Aorta (tissue), 5 donors: ENCODE measurements at regions not wholly inside any gene's neighbourhood (a gene's known extent, or its start where the extent isn't known, plus 50 kb on each side); places are given as distances from the start of the nearest gene placed in this dataset.

Experiments used
- ATAC-seq: fragments of 200-7000 bp; cut with Tn5 transposase; one replicate; pipeline ENCODE4 v1.9.1; 2022; ENCODE audit warnings: moderate library complexity; ENCODE audit not compliant: low FRiP score
- DNase-seq, 2 donors: peaks; one replicate each; pipeline ENCODE4 v3.0.0-alpha.2; 2020
- H3K27ac ChIP-seq, 2 donors: one replicate each; pipeline ENCODE4 v1.5.1; 2013; ENCODE audit warnings: low read length in 2 of 2, mild to moderate bottlenecking in 2 of 2, moderate library complexity in 2 of 2, control low read depth in 1 of 2, inconsistent platforms in 1 of 2, low read depth in 1 of 2
- H3K27me3 ChIP-seq, 2 donors: one replicate each; pipeline ENCODE4 v1.6.1; 2013; ENCODE audit warnings: control low read depth in 1 of 2, low read length in 1 of 2, mild to moderate bottlenecking in 1 of 2, moderate library complexity in 1 of 2; ENCODE audit not compliant: insufficient read depth in 2 of 2, control insufficient read depth in 1 of 2
- H3K36me3 ChIP-seq, 2 donors: one replicate each; pipeline ENCODE4 v1.6.1; 2013; ENCODE audit warnings: control low read depth in 1 of 2, low read length in 1 of 2, mild to moderate bottlenecking in 1 of 2; ENCODE audit not compliant: insufficient read depth in 2 of 2, control insufficient read depth in 1 of 2
- H3K4me1 ChIP-seq, 2 donors: one replicate each; pipeline ENCODE4 v1.6.1; 2013; ENCODE audit warnings: low read length in 2 of 2, control low read depth in 1 of 2, mild to moderate bottlenecking in 1 of 2, moderate library complexity in 1 of 2; ENCODE audit not compliant: insufficient read depth in 2 of 2, control insufficient read depth in 1 of 2
- H3K4me3 ChIP-seq, 2 donors: one replicate each; pipeline ENCODE4 v1.5.1; 2013; ENCODE audit warnings: low read length in 2 of 2, control low read depth in 1 of 2, mild to moderate bottlenecking in 1 of 2
- H3K9me3 ChIP-seq: one replicate; pipeline ENCODE4 v1.6.1; 2013; ENCODE audit warnings: mild to moderate bottlenecking, low read length; ENCODE audit not compliant: control insufficient read depth
- WGBS, 2 donors: extraction: QIAGEN DNeasy Blood & Tissue Kit; methylation state at CpG; one replicate each; pipeline ENCODE4 v1.1.7; 2013; 5-methylcytosine and 5-hydroxymethylcytosine counted together
- intact Hi-C, 2 donors: fragments of 100-400 bp; cut with DNase I; formaldehyde crosslinking; loops; one replicate each; pipeline versions ENCODE4 v1.14.2 to v1.15.0; 2022
- donor health status: healthy with polysubstance abuse.
- donor health status: Bipolar disorder and iron deficiency.
- donor health status: DM: no; HTN: no; CAD: no.
- donor health status: DM: no; HTN: no; CAD: no.
- donor health status: DM: yes; HTN: yes; CAD: no.

GRCh38 chr10:69734416-69734796, 67.3 kb upstream of the COL13A1 start:
- no peak for ATAC-seq
- DNase-seq: no peak
- Histone ChIP-seq H3K27me3 (no peaks in the 10 kb centered on the region), H3K4me3 (no peak overlapping the region), H3K36me3 (no peaks in the 10 kb centered on the region), H3K9me3 (no peaks in the 10 kb centered on the region), H3K4me1 (peaks cover 0 to 2% of the 10 kb centered on the region in 2 donors), H3K27ac (peak overlapping the region in 1 of 2 donors; percentile 65)
- WGBS, 2 donors: 52 to 60% methylated on average over 8 of the region's 8 CpGs
- intact Hi-C loops: loop anchor here (5.0 kb wide), 1 partner anchor 68 kb away; the partner anchor contains the start of gene COL13A1 (in 2 of the 2)

- 65 to 67% methylated on average over 9 of the region's 9 CpGs for WGBS, 2 donors
- H3K36me3 ChIP-seq: no peaks in the 10 kb centered on the region
- H3K27me3 ChIP-seq: no peaks in the 10 kb centered on the region
- H3K4me3 ChIP-seq: no peak overlapping the region
- H3K9me3 ChIP-seq: no peaks in the 10 kb centered on the region
- intact Hi-C loops: loop anchor here (5.0 kb wide), 1 partner anchor 67 kb away; the partner anchor contains the start of gene COL13A1 (in 2 of the 2)
- DNase-seq (no peak), ATAC-seq (no peak)
- peak overlapping the region; percentile 57 to 65 for H3K27ac ChIP-seq
- H3K4me1 ChIP-seq: peaks cover 0 to 2% of the 10 kb centered on the region in 2 donors
These were observed 66.8 kb upstream of the COL13A1 start for GRCh38 chr10:69734797-69735468.

- H3K36me3 ChIP-seq: no peaks in the 10 kb centered on the region
- peaks cover 0 to 2% of the 10 kb centered on the region in 2 donors for H3K4me1 ChIP-seq
- DNase-seq (peak in 1 of 2 donors; percentile 62), ATAC-seq (no peak)
- no peaks in the 10 kb centered on the region for H3K27me3 ChIP-seq
- H3K27ac ChIP-seq: peak overlapping the region in 1 of 2 donors; percentile 30
- intact Hi-C loops: no loop called here
- H3K4me3 ChIP-seq: no peak overlapping the region
- no peaks in the 10 kb centered on the region for H3K9me3 ChIP-seq
- WGBS, 2 donors: 57 to 60% methylated on average over 12 of the region's 12 CpGs
These were observed 64.6 kb upstream of the COL13A1 start for GRCh38 chr10:69736886-69737641.

GRCh38 chr10:69738071-69738470, 63.6 kb upstream of the COL13A1 start:
- no peak overlapping the region for H3K4me3 ChIP-seq
- H3K4me1 ChIP-seq: peaks cover 0 to 2% of the 10 kb centered on the region in 2 donors
- 51 to 52% methylated on average over 5 of the region's 5 CpGs for WGBS, 2 donors
- H3K27ac ChIP-seq: peak overlapping the region in 1 of 2 donors; percentile 4
- H3K27me3 ChIP-seq: no peaks in the 10 kb centered on the region
- no peaks in the 10 kb centered on the region for H3K9me3 ChIP-seq
- H3K36me3 ChIP-seq: no peaks in the 10 kb centered on the region
- intact Hi-C loops: no loop called here
- ATAC-seq (no peak), DNase-seq (no peak)

GRCh38 chr10:69738858-69739435, 62.8 kb upstream of the COL13A1 start:
- Histone ChIP-seq H3K9me3 (no peaks in the 10 kb centered on the region), H3K36me3 (no peaks in the 10 kb centered on the region), H3K4me1 (peaks cover 0 to 2% of the 10 kb centered on the region in 2 donors), H3K27me3 (no peaks in the 10 kb centered on the region), H3K27ac (no peak overlapping the region), H3K4me3 (no peak overlapping the region)
- no peak for DNase-seq
- no peak for ATAC-seq
- intact Hi-C loops: no loop called here
- WGBS, 2 donors: 88 to 90% methylated on average over 6 of the region's 6 CpGs

- Histone ChIP-seq H3K4me3 (no peak overlapping the region), H3K27me3 (no peaks in the 10 kb centered on the region), H3K36me3 (no peaks in the 10 kb centered on the region), H3K4me1 (peaks cover 0 to 2% of the 10 kb centered on the region in 2 donors), H3K9me3 (no peaks in the 10 kb centered on the region), H3K27ac (no peak overlapping the region)
- intact Hi-C loops: no loop called here
- DNase-seq (no peak), ATAC-seq (no peak)
- WGBS, 2 donors: 80 to 81% methylated on average over 7 of the region's 7 CpGs
These were observed 62.1 kb upstream of the COL13A1 start for GRCh38 chr10:69739634-69740033.

- ATAC-seq (no peak), DNase-seq (no peak)
- 83 to 88% methylated on average over 3 of the region's 3 CpGs for WGBS, 2 donors
- H3K4me1 ChIP-seq: peaks cover 0 to 2% of the 10 kb centered on the region in 2 donors
- H3K4me3 ChIP-seq: no peak overlapping the region
- no peaks in the 10 kb centered on the region for H3K27me3 ChIP-seq
- no peaks in the 10 kb centered on the region for H3K9me3 ChIP-seq
- no peaks in the 10 kb centered on the region for H3K36me3 ChIP-seq
- intact Hi-C loops: no loop called here
- no peak overlapping the region for H3K27ac ChIP-seq
These were observed 61.6 kb upstream of the COL13A1 start for GRCh38 chr10:69740126-69740525.

- Histone ChIP-seq H3K36me3 (no peaks in the 10 kb centered on the region), H3K9me3 (no peaks in the 10 kb centered on the region), H3K27me3 (no peaks in the 10 kb centered on the region), H3K4me1 (peaks cover 0 to 2% of the 10 kb centered on the region in 2 donors), H3K4me3 (no peak overlapping the region), H3K27ac (no peak overlapping the region)
- no peak for ATAC-seq
- intact Hi-C loops: no loop called here
- DNase-seq: no peak
- WGBS, 2 donors: 96% methylated on average over 1 of the region's 1 CpG
These were observed 60.5 kb upstream of the COL13A1 start for GRCh38 chr10:69741252-69741651.
